Parathyroid adenoma (tissue), 2 donors: ENCODE measurements at regions not wholly inside any gene's neighbourhood (a gene's known extent, or its start where the extent isn't known, plus 50 kb on each side); places are given as distances from the start of the nearest gene placed in this dataset.

ENCODE experiments used
- H2AFZ ChIP-seq: fragments of 300-600 bp; sonication (generic); one replicate; pipeline ENCODE4 v1.7.0; 2017; ENCODE audit warnings: antibody characterized with exemption, mild to moderate bottlenecking
- H3K27ac ChIP-seq: fragments of 300-600 bp; sonication (generic); one replicate; pipeline ENCODE4 v1.7.0; 2017
- H3K27me3 ChIP-seq: fragments of 300-600 bp; sonication (generic); one replicate; pipeline ENCODE4 v1.7.0; 2017; ENCODE audit warnings: low read length; ENCODE audit not compliant: control insufficient read depth, insufficient read depth
- H3K36me3 ChIP-seq: fragments of 300-600 bp; sonication (generic); one replicate; pipeline ENCODE4 v1.7.0; 2017; ENCODE audit warnings: low read length; ENCODE audit not compliant: control insufficient read depth, insufficient read depth
- H3K4me1 ChIP-seq: fragments of 300-600 bp; sonication (generic); one replicate; pipeline ENCODE4 v1.7.0; 2017; ENCODE audit warnings: control low read depth
- H3K4me2 ChIP-seq: fragments of 300-600 bp; sonication (generic); one replicate; pipeline ENCODE4 v1.7.0; 2017; ENCODE audit warnings: low read length
- H3K4me3 ChIP-seq: fragments of 300-600 bp; sonication (generic); one replicate; pipeline ENCODE4 v1.7.0; 2017; ENCODE audit warnings: low read depth, low read length
- H3K79me2 ChIP-seq: fragments of 300-600 bp; sonication (generic); one replicate; pipeline ENCODE4 v1.7.0; 2017; ENCODE audit warnings: control low read depth
- H3K9ac ChIP-seq: fragments of 300-600 bp; sonication (generic); one replicate; pipeline ENCODE4 v1.7.0; 2017; ENCODE audit warnings: mild to moderate bottlenecking
- H3K9me3 ChIP-seq: fragments of 300-600 bp; sonication (generic); one replicate; pipeline ENCODE4 v1.7.0; 2017; ENCODE audit warnings: low read length; ENCODE audit not compliant: control insufficient read depth
- TF ChIP-seq, protein P1 (sequence below): fragments of 300-600 bp; sonication (generic); IDR thresholded peaks from one replicate; pipeline ENCODE4 v1.7.0; 2017; ENCODE audit warnings: antibody characterized with exemption, mild to moderate bottlenecking
- donor health status: primary hyperparathyroidism.

DNA sequence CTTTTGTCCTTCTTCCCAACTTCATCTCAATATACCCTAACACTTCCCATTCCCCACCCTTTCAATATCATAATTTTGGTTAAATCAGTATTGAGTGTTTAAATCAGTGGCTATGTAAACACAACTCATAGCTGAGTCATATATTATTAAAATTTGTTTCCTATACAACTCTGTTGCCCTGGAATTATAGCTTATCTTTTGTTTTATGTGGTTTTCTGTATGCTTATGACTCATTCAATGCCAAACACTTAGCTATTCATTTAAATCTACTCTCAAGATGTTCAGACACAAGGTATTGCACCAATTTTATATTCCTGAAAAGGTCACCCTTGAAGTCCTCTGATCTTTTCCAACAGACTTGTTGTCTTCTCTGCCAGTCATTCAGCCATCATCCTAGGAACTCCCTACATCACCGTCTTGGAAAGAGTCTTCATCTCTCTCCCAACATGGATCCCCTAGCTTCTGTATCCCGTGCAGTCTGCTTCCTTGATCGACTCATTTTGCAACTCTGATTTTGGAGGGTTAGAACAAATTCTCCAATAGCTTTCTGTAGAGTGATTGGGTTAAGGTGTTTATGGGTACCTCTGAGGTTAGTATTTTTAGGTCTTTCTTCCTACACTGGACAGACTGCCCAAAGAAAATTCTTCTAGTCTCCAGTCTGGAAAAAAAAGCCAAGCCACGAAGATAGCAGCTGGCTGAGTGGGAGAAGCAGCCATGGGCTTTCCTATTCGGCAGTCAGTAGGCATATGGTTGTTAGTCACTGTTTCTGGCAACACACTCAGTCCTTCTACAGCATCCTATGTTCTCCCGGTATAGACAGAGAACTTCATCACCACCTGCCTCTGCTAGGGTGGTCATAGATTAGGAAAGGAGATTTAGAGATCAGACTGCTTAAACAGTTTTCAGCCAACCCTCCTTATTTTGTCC is 102.1 kb downstream of the CRPPA start:
- Histone ChIP-seq H3K36me3 (no peaks in the 10 kb centered on the region), H3K79me2 (no peaks in the 10 kb centered on the region), H3K27me3 (no peaks in the 10 kb centered on the region), H3K4me2 (no peak overlapping the region), H3K4me1 (no peaks in the 10 kb centered on the region), H2AFZ (no peak overlapping the region), H3K27ac (no peak overlapping the region), H3K9me3 (no peaks in the 10 kb centered on the region), H3K4me3 (no peak overlapping the region), H3K9ac (no peak overlapping the region)
- TF ChIP-seq, protein P1, sequence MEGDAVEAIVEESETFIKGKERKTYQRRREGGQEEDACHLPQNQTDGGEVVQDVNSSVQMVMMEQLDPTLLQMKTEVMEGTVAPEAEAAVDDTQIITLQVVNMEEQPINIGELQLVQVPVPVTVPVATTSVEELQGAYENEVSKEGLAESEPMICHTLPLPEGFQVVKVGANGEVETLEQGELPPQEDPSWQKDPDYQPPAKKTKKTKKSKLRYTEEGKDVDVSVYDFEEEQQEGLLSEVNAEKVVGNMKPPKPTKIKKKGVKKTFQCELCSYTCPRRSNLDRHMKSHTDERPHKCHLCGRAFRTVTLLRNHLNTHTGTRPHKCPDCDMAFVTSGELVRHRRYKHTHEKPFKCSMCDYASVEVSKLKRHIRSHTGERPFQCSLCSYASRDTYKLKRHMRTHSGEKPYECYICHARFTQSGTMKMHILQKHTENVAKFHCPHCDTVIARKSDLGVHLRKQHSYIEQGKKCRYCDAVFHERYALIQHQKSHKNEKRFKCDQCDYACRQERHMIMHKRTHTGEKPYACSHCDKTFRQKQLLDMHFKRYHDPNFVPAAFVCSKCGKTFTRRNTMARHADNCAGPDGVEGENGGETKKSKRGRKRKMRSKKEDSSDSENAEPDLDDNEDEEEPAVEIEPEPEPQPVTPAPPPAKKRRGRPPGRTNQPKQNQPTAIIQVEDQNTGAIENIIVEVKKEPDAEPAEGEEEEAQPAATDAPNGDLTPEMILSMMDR, result no peak

DNA sequence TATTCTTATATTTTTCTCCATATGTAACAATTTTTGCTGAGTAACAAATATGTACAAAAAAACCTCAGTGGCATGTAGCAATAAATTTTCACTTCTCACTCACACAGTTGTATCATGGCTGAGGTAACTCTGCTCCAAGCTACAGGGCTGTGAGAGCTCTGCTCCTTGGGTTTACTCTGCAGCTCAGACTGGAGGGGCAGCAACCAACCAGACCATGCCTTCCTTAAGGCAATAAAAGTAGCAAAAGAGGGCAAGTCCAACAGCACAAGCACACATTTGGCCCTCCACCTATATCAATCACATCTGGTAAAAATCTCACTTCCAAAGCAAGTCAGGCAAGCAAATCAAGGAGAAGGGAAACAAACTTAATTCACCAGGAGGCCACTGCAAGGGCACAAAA is 102.9 kb downstream of the CRPPA start:
- no peak overlapping the region for H3K4me3 ChIP-seq
- no peak overlapping the region for H3K4me2 ChIP-seq
- H3K9ac ChIP-seq, result no peak overlapping the region
- no peak overlapping the region for H3K27ac ChIP-seq
- H3K79me2 ChIP-seq, result no peaks in the 10 kb centered on the region
- H3K9me3 ChIP-seq, result no peaks in the 10 kb centered on the region
- H2AFZ ChIP-seq, result no peak overlapping the region
- no peaks in the 10 kb centered on the region for H3K4me1 ChIP-seq
- H3K27me3 ChIP-seq, result no peaks in the 10 kb centered on the region
- no peaks in the 10 kb centered on the region for H3K36me3 ChIP-seq
- TF ChIP-seq, protein P1, result no peak

DNA sequence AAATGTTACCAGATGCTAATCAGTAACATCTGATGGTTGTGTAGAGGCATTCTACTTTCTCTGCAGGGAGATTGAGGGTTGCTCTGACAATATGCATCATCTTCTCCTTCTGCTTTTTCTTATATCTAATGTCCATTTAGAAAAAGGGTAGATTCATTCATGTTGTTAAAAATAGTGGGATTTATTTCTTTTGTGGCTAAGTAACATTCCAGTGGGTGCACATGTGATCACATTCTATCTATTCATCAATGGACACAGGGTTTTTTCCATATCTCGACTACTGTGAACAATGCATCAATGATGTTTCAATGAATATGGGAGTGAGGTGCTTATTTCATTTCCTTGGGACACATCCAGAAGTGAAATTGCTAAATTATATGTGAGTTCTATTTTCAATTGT is 103.9 kb downstream of the CRPPA start:
- Histone ChIP-seq H3K36me3 (no peaks in the 10 kb centered on the region), H3K4me1 (no peaks in the 10 kb centered on the region)
- TF ChIP-seq, protein P1, result no peak

DNA sequence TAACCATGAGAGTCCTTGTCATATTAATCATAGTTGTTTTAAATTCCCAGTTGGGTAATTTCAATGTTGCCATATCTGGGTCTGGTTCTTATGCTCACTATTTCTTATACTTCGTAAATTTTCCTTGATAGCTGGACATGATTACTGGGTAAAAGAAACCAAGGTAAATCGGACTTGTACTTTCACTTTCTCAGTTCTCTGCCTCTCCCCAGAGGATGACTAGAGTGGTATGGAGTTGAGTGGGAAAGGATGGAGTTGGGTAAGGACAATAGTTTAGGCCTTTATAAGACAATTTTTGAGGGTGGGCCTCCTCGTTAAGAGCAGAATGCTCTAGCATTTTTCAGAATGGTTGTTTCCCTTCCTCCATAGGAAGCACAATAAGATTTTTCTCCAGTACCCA is 106.1 kb downstream of the CRPPA start:
- Histone ChIP-seq H3K4me2 (no peak overlapping the region), H3K27ac (no peak overlapping the region), H3K4me1 (no peaks in the 10 kb centered on the region), H3K36me3 (no peaks in the 10 kb centered on the region), H3K79me2 (no peaks in the 10 kb centered on the region), H3K9me3 (no peaks in the 10 kb centered on the region), H3K4me3 (no peak overlapping the region), H3K27me3 (no peaks in the 10 kb centered on the region), H3K9ac (no peak overlapping the region), H2AFZ (no peak overlapping the region)
- TF ChIP-seq, protein P1, result no peak

More for the DNA sequence above, 103.9 kb downstream of the CRPPA start:
- H3K27me3 ChIP-seq, result no peaks in the 10 kb centered on the region
- no peak overlapping the region for H3K4me2 ChIP-seq
- no peak overlapping the region for H3K27ac ChIP-seq
- H2AFZ ChIP-seq, result no peak overlapping the region
- no peaks in the 10 kb centered on the region for H3K9me3 ChIP-seq
- no peaks in the 10 kb centered on the region for H3K79me2 ChIP-seq
- no peak overlapping the region for H3K9ac ChIP-seq
- H3K4me3 ChIP-seq, result no peak overlapping the region

DNA sequence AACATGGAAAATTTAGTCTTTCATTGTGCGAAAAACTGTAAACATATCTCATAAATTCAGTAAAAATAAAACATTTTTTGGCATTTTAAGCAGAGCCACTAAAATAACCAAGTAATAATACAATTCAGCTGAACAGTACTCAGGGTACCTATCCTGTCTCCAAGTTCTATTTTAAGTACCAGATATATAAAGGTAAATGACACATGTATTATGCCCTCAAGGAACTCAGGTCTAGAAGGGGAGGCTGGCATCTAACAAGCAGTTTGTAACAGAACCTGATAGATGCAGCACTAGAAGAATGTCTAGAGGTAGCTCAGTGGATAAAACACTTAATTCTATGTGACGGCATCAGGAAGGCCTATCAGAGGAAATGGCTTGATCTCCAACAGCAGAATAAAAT is 112.2 kb downstream of the CRPPA start:
- TF ChIP-seq, protein P1, result no peak
- no peak overlapping the region for H3K9ac ChIP-seq
- H3K4me2 ChIP-seq, result no peak overlapping the region
- no peak overlapping the region for H3K27ac ChIP-seq
- no peaks in the 10 kb centered on the region for H3K9me3 ChIP-seq
- H3K79me2 ChIP-seq, result no peaks in the 10 kb centered on the region
- H3K4me1 ChIP-seq, result no peaks in the 10 kb centered on the region
- H3K27me3 ChIP-seq, result no peaks in the 10 kb centered on the region
- no peak overlapping the region for H2AFZ ChIP-seq
- no peaks in the 10 kb centered on the region for H3K36me3 ChIP-seq
- H3K4me3 ChIP-seq, result no peak overlapping the region
